Fibroblast of pulmonary artery (primary cell): ENCODE measurements at regions not wholly inside any gene's neighbourhood (a gene's known extent, or its start where the extent isn't known, plus 50 kb on each side); places are given as distances from the start of the nearest gene placed in this dataset.

Experiments used
- DNase-seq: peaks from one replicate; pipeline ENCODE4 v3.0.0-alpha.2; 2010; ENCODE audit warnings: low read depth
- H3K4me3 ChIP-seq: replicated peaks from 2 replicates; pipeline ENCODE4 v1.5.1; 2011; ENCODE audit warnings: low read depth, mild to moderate bottlenecking, control low read depth, low read length, moderate library complexity
- TF ChIP-seq, protein P1 (sequence below): IDR thresholded peaks from 2 replicates; pipeline ENCODE4 v1.5.1; 2011; ENCODE audit warnings: mild to moderate bottlenecking, control low read depth, low read length, inconsistent platforms; ENCODE audit errors: missing control alignments

DNA sequence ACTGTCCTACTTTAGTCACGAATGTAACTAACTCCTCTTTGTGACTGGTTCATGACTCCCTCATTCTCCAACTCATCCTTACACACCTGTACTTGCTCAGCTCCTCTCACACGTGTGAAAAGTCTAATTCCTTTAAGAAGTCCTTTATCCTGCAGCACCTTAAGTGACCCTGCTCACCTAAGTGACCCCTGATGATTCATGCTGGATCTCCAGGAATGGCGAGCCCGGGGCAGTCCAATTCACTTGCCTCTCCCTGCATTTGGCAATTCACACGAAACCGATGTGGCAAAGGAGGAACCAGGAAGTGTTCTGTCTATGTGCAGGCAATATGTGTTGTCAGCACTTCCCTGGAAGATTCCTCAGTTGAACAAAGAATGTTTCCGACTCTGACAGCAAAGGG, 189.8 kb upstream of the NABP1 start:
- TF ChIP-seq, protein P1, sequence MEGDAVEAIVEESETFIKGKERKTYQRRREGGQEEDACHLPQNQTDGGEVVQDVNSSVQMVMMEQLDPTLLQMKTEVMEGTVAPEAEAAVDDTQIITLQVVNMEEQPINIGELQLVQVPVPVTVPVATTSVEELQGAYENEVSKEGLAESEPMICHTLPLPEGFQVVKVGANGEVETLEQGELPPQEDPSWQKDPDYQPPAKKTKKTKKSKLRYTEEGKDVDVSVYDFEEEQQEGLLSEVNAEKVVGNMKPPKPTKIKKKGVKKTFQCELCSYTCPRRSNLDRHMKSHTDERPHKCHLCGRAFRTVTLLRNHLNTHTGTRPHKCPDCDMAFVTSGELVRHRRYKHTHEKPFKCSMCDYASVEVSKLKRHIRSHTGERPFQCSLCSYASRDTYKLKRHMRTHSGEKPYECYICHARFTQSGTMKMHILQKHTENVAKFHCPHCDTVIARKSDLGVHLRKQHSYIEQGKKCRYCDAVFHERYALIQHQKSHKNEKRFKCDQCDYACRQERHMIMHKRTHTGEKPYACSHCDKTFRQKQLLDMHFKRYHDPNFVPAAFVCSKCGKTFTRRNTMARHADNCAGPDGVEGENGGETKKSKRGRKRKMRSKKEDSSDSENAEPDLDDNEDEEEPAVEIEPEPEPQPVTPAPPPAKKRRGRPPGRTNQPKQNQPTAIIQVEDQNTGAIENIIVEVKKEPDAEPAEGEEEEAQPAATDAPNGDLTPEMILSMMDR = no peak
- H3K4me3 ChIP-seq = no peak overlapping the region
- DNase-seq = no peak

DNA sequence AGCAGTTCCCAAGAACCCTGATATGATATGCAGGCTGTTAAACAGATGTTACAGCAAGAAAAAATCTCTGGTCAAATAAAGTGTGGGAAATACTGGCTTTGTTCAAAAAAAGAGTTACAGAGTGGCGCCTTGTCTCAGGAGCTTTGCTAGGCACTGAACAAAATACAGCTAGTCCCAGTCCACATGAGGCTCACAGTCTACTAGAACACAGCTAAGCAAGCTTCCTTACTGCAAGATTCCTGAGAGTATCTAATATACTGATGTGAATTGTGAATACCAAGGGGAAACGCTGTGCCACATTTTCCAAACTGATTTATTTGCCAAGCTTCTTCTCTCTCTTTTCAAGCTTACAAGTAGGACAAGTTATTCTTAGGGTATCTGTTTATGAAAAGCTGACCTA, 188.8 kb upstream of the NABP1 start:
- TF ChIP-seq, protein P1 = no peak
- no peak overlapping the region for H3K4me3 ChIP-seq
- no peak for DNase-seq

DNA sequence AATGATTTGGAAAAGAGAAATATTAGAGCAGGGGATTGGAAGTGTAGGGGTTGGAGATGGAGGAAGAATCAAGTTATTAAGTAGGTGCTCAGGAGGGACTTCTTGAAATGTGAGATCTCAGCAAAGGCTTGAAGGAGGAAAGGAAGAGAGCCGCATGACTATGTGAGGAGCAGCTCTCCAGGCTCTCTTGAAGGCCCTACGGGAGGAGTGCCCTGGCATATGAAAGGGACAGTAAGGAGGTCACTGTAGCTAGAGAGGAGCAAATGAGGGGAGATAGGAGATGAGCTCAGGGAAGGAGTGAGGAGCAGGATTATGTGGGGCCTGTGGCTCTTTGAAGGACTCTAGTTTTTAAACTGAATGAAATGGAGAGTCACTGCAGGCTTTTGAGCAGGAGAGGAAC, 181.1 kb upstream of the NABP1 start:
- DNase-seq = no peak
- TF ChIP-seq, protein P1 = no peak

DNA sequence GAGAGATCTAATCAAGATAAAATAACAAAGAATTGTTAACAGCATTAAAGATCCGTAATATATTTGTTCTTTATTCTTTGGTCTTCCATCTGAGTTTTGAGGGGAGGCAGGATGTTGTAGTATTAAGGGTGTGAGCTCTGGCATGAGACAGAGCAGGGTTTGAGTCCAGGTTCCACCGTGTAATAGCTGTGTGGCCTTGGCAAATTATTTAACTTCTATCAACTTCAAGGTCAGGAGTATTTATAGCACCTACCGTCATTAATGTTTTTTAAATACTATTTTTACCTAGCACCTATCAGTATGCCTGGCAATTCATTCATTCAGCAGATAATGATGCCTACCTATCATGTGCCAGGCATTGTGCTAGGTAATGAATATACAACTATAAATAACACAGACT, 180.1 kb upstream of the NABP1 start:
- no peak for DNase-seq
- no peak overlapping the region for H3K4me3 ChIP-seq
- TF ChIP-seq, protein P1 = no peak

More for the DNA sequence above, 181.1 kb upstream of the NABP1 start:
- no peak overlapping the region for H3K4me3 ChIP-seq

DNA sequence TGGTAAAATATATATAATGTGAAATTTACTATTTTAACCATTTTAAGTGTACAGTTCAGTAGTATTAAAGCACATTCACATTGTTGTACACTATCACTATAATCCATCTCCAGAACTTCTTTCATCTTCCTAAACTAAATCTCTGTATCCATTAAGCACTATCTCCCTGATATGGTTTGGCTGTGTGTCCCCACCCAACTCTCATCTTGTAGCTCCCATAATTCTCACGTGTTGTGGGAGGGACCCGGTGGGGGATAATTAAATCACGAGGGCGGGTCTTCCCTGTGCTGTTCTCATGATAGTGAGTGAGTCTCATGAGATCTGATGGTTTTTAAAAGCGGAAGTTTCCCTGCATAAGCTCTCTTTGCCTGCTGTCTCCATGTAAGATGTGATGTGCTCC, 178.9 kb upstream of the NABP1 start:
- TF ChIP-seq, protein P1 = no peak
- no peak for DNase-seq
- H3K4me3 ChIP-seq = no peak overlapping the region

DNA sequence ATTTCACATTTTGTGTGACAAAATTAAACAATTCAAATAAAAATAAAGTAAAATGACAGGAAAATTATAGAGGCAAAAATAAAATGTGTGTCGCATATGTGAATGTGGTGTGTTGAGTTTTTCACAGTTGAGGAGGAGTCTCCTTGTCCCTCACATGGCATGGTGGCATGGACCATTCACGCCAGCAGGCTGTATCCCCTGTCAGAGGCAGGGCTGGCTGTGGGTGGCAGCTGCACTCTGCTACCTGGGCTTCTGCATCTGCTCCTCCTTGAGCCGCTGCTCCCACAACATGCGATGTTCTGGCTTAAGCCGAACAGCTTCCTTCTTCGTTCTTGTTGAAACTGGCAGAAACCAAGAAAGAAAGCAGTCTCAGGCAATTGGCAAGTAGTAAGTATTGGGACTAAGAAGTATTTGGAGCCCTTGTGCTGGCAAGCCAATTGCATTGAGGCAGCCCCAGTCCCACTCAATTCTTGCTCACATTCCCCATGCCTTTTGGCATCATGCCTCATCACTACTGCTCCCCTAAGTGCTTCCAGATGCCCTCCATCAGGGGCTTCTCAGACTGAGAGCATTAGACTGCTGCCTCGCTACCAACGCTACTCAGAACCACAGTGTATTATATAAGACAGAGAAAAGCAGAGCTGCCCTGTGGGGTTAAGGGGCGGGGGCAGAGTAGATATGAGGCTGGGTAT, 177.9 kb upstream of the NABP1 start:
- no peak for DNase-seq

DNA sequence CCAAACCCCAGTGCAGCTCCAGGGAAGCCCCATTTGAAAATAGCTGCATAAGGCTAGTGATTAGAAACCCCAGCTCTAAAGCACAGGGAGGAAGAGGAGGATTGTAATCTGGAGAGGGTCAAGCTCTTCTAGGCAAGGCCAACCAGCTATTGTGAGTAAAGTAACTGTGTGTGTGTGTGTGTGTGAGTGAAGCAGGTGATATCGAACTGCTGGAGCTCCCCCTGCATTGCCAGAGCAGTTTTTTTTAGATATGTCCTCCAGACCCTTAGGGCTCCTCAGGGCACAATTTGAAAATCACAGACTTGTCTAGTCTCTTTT, 177.4 kb upstream of the NABP1 start:
- no peak for DNase-seq
- H3K4me3 ChIP-seq = no peak overlapping the region
- TF ChIP-seq, protein P1 = no peak

More for the DNA sequence above, 177.9 kb upstream of the NABP1 start:
- TF ChIP-seq, protein P1 = no peak
- no peak overlapping the region for H3K4me3 ChIP-seq
